GM23338 (cell line): ENCODE measurements at regions not wholly inside any gene's neighbourhood (a gene's known extent, or its start where the extent isn't known, plus 50 kb on each side); places are given as distances from the start of the nearest gene placed in this dataset.

Experiments
- ATAC-seq: fragments of 200-7000 bp; cut with Tn5 transposase; 3 replicates; pipeline ENCODE4 v1.9.1; 2020
- DNase-seq: peaks from one replicate; pipeline ENCODE4 v3.0.0-alpha.2; 2015; ENCODE audit warnings: low spot score
- H2AFZ ChIP-seq: fragments of 200-600 bp; sonication (generic); 2 replicates; pipeline ENCODE4 v1.8.0; 2016; ENCODE audit warnings: antibody characterized with exemption, mild to moderate bottlenecking, moderate library complexity
- H3F3A ChIP-seq: fragments of 200-600 bp; sonication (generic); replicated peaks from 2 replicates; pipeline ENCODE4 v1.8.0; 2017; ENCODE audit warnings: antibody characterized with exemption, mixed run types, low read depth
- H3K27ac ChIP-seq: fragments of 200-600 bp; sonication (generic); 2 replicates; pipeline ENCODE4 v1.6.1; 2016; ENCODE audit warnings: low read depth
- H3K27me3 ChIP-seq: fragments of 200-600 bp; sonication (generic); 2 replicates; pipeline ENCODE4 v1.8.0; 2016; ENCODE audit warnings: mild to moderate bottlenecking, mixed run types, moderate library complexity; ENCODE audit not compliant: insufficient read depth
- H3K36me3 ChIP-seq: fragments of 200-600 bp; sonication (generic); 2 replicates; pipeline ENCODE4 v1.8.0; 2016; ENCODE audit warnings: mild to moderate bottlenecking; ENCODE audit not compliant: insufficient read depth
- H3K4me1 ChIP-seq: fragments of 200-600 bp; sonication (generic); 2 replicates; pipeline ENCODE4 v1.8.0; 2016; ENCODE audit warnings: mild to moderate bottlenecking, moderate library complexity; ENCODE audit not compliant: insufficient read depth
- H3K4me2 ChIP-seq: fragments of 200-600 bp; sonication (generic); 2 replicates; pipeline ENCODE4 v1.7.1; 2017; ENCODE audit warnings: mixed run types
- H3K4me3 ChIP-seq: fragments of 200-600 bp; sonication (generic); 2 replicates; pipeline ENCODE4 v1.6.1; 2016; ENCODE audit warnings: mixed run types
- H3K79me2 ChIP-seq: fragments of 200-600 bp; sonication (generic); replicated peaks from 2 replicates; pipeline ENCODE4 v1.8.0; 2017; ENCODE audit warnings: mild to moderate bottlenecking; ENCODE audit not compliant: insufficient read depth
- H3K9me2 ChIP-seq: fragments of 200-600 bp; sonication (generic); 2 replicates; pipeline ENCODE4 v1.8.0; 2017; ENCODE audit not compliant: insufficient read depth
- H4K20me1 ChIP-seq: fragments of 200-600 bp; sonication (generic); replicated peaks from 2 replicates; pipeline ENCODE4 v1.8.0; 2017; ENCODE audit warnings: mild to moderate bottlenecking; ENCODE audit not compliant: insufficient read depth
- H3K27ac Mint-ChIP-seq: 2 replicates; pipeline ENCODE4 v1.8.0; 2020; ENCODE audit warnings: inconsistent platforms, mild to moderate bottlenecking, moderate library complexity, mixed read lengths
- H3K27me3 Mint-ChIP-seq: 3 replicates; pipeline ENCODE4 v1.8.0; 2022; ENCODE audit warnings: low read depth, mild to moderate bottlenecking, moderate library complexity, mixed read lengths, inconsistent platforms; ENCODE audit not compliant: insufficient read depth, poor library complexity
- H3K36me3 Mint-ChIP-seq: 3 replicates; pipeline ENCODE4 v1.8.0; 2021; ENCODE audit warnings: low read depth, mild to moderate bottlenecking, inconsistent platforms, moderate library complexity, mixed read lengths
- H3K4me1 Mint-ChIP-seq: 3 replicates; pipeline ENCODE4 v1.8.0; 2020; ENCODE audit warnings: mild to moderate bottlenecking, inconsistent platforms, mixed read lengths
- H3K4me3 Mint-ChIP-seq: 3 replicates; pipeline ENCODE4 v1.8.0; 2021; ENCODE audit warnings: moderate library complexity, mild to moderate bottlenecking, inconsistent platforms, mixed read lengths
- H3K9me3 Mint-ChIP-seq: 3 replicates; pipeline ENCODE4 v1.8.0; 2020; ENCODE audit warnings: moderate library complexity, mild to moderate bottlenecking, inconsistent platforms, mixed read lengths
- CREB1 ChIP-seq: fragments of 250-450 bp; sonication (Bioruptor Pico); IDR thresholded peaks from 2 replicates; pipeline ENCODE4 v1.5.0; 2020; ENCODE audit warnings: low read depth, mild to moderate bottlenecking, moderate library complexity
- EZH2 ChIP-seq: fragments of 200-600 bp; sonication (generic); IDR thresholded peaks from one replicate; pipeline ENCODE4 v1.8.0; 2017; ENCODE audit warnings: antibody characterized with exemption, mild to moderate bottlenecking, low read depth; ENCODE audit not compliant: unreplicated experiment
- EZH2phosphoT487 ChIP-seq: fragments of 200-600 bp; sonication (generic); IDR thresholded peaks from one replicate; pipeline ENCODE4 v1.8.1; 2018; ENCODE audit warnings: antibody characterized with exemption; ENCODE audit not compliant: unreplicated experiment
- JUNB ChIP-seq: IDR thresholded peaks from one replicate; pipeline ENCODE4 v1.6.1; 2016; ENCODE audit warnings: antibody characterized with exemption; ENCODE audit not compliant: unreplicated experiment
- POLR2AphosphoS5 ChIP-seq: IDR thresholded peaks from 2 replicates; pipeline ENCODE4 v1.6.1; 2016; ENCODE audit warnings: antibody characterized with exemption, low read depth
- TF ChIP-seq, protein P1 (sequence below): IDR thresholded peaks from one replicate; pipeline ENCODE4 v1.6.1; 2018; ENCODE audit warnings: antibody characterized with exemption; ENCODE audit not compliant: unreplicated experiment
- TF ChIP-seq, protein P2 (sequence below): fragments of 250-450 bp; sonication (Bioruptor Pico); IDR thresholded peaks from 2 replicates; pipeline ENCODE4 v1.5.0; 2020; ENCODE audit warnings: mild to moderate bottlenecking, moderate library complexity
- TF ChIP-seq, protein P3 (sequence below), 2 experiments: fragments of 200-600 bp in 1 of 2; sonication (generic) in 1 of 2; conservative IDR thresholded peaks; 2 replicates each; pipeline versions ENCODE4 v1.5.1 to v1.6.1; 2016 to 2017; ENCODE audit warnings: antibody characterized with exemption in 2 of 2, low read depth in 2 of 2, mild to moderate bottlenecking in 2 of 2, moderate library complexity in 1 of 2

DNA sequence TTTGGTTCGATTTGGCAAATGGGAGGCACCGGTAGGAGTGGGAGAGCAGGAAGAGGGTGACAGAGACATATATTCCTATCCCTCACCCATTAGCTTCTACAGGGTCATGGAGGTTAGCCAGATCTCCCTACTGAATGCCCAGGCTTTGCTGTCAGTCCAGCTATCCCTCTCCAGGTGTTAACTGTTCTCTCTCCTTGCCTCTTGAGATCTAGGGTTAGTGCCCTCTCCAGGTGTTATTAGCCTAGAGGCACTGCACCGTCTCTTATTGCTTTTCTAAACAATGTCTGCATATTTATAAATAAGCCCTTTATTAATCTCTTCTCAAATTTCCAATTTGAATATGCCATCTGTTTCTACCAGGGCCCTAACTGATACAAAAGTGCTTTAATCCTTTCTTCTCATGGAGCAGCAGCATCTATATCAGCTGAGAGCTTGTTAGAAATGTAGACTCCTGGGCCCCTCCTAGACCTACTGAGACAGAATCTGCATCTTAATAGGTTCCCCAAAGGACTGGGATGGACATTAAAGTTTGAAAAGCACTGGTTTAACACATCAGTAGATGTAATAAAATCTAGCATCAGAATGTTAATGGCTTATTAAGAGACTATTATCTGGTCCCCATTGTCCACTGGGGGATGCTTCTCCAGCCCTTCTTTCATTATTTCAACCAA is 322.5 kb upstream of the SLC24A2 start (continued):
- no peak for TF ChIP-seq CREB1
- TF ChIP-seq, protein P1, sequence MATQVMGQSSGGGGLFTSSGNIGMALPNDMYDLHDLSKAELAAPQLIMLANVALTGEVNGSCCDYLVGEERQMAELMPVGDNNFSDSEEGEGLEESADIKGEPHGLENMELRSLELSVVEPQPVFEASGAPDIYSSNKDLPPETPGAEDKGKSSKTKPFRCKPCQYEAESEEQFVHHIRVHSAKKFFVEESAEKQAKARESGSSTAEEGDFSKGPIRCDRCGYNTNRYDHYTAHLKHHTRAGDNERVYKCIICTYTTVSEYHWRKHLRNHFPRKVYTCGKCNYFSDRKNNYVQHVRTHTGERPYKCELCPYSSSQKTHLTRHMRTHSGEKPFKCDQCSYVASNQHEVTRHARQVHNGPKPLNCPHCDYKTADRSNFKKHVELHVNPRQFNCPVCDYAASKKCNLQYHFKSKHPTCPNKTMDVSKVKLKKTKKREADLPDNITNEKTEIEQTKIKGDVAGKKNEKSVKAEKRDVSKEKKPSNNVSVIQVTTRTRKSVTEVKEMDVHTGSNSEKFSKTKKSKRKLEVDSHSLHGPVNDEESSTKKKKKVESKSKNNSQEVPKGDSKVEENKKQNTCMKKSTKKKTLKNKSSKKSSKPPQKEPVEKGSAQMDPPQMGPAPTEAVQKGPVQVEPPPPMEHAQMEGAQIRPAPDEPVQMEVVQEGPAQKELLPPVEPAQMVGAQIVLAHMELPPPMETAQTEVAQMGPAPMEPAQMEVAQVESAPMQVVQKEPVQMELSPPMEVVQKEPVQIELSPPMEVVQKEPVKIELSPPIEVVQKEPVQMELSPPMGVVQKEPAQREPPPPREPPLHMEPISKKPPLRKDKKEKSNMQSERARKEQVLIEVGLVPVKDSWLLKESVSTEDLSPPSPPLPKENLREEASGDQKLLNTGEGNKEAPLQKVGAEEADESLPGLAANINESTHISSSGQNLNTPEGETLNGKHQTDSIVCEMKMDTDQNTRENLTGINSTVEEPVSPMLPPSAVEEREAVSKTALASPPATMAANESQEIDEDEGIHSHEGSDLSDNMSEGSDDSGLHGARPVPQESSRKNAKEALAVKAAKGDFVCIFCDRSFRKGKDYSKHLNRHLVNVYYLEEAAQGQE: no peak

DNA sequence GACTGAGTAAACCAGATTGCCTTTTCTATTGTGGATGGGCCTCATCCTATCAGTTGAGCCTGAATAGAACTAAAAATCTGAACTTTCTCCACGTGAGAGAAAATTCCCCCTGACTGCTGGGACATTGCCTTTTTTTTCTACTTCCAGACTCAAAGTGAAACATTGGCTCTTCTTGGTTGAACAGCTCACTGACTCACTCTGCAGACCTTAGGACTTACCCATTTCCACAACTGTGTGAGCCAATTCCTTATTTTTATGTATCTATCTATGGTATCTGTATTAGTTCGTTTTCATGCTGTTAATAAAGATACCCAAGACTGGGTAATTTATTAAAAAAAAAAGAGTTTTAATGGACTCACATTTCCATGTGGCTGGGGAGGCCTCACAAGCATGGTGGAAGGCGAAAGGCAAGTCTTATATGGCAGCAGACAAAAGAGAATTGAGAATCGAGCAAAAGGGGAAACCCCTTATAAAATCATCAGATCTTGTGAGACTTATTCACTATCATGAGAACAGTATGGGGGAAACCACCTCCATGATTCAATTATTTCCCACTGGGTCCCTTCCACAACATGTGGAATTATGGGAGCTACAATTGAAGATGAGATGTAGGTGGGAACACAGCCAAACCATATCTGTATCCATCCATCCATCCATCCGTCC is 306.7 kb upstream of the SLC24A2 start:
- no peaks in the 10 kb centered on the region for H3F3A ChIP-seq
- ATAC-seq: no peak
- H3K4me1 Mint-ChIP-seq: no peaks in the 10 kb centered on the region
- H3K27me3 Mint-ChIP-seq: no peaks in the 10 kb centered on the region
- no peaks in the 10 kb centered on the region for H3K36me3 Mint-ChIP-seq
- H3K36me3 ChIP-seq: no peaks in the 10 kb centered on the region
- H3K9me2 ChIP-seq: no peaks in the 10 kb centered on the region
- no peak overlapping the region for H3K4me3 ChIP-seq
- H3K4me2 ChIP-seq: no peak overlapping the region
- H4K20me1 ChIP-seq: no peaks in the 10 kb centered on the region
- no peak for DNase-seq
- H2AFZ ChIP-seq: no peak overlapping the region
- H3K79me2 ChIP-seq: no peaks in the 10 kb centered on the region
- no peak overlapping the region for H3K27ac ChIP-seq
- H3K27ac Mint-ChIP-seq: no peak overlapping the region
- H3K27me3 ChIP-seq: no peaks in the 10 kb centered on the region
- H3K9me3 Mint-ChIP-seq: no peaks in the 10 kb centered on the region
- no peaks in the 10 kb centered on the region for H3K4me1 ChIP-seq
- H3K4me3 Mint-ChIP-seq: no peak overlapping the region
- TF ChIP-seq JUNB: no peak
- no peak for TF ChIP-seq POLR2AphosphoS5
- TF ChIP-seq EZH2: no peak
- TF ChIP-seq EZH2phosphoT487: no peak
- TF ChIP-seq, protein P2, sequence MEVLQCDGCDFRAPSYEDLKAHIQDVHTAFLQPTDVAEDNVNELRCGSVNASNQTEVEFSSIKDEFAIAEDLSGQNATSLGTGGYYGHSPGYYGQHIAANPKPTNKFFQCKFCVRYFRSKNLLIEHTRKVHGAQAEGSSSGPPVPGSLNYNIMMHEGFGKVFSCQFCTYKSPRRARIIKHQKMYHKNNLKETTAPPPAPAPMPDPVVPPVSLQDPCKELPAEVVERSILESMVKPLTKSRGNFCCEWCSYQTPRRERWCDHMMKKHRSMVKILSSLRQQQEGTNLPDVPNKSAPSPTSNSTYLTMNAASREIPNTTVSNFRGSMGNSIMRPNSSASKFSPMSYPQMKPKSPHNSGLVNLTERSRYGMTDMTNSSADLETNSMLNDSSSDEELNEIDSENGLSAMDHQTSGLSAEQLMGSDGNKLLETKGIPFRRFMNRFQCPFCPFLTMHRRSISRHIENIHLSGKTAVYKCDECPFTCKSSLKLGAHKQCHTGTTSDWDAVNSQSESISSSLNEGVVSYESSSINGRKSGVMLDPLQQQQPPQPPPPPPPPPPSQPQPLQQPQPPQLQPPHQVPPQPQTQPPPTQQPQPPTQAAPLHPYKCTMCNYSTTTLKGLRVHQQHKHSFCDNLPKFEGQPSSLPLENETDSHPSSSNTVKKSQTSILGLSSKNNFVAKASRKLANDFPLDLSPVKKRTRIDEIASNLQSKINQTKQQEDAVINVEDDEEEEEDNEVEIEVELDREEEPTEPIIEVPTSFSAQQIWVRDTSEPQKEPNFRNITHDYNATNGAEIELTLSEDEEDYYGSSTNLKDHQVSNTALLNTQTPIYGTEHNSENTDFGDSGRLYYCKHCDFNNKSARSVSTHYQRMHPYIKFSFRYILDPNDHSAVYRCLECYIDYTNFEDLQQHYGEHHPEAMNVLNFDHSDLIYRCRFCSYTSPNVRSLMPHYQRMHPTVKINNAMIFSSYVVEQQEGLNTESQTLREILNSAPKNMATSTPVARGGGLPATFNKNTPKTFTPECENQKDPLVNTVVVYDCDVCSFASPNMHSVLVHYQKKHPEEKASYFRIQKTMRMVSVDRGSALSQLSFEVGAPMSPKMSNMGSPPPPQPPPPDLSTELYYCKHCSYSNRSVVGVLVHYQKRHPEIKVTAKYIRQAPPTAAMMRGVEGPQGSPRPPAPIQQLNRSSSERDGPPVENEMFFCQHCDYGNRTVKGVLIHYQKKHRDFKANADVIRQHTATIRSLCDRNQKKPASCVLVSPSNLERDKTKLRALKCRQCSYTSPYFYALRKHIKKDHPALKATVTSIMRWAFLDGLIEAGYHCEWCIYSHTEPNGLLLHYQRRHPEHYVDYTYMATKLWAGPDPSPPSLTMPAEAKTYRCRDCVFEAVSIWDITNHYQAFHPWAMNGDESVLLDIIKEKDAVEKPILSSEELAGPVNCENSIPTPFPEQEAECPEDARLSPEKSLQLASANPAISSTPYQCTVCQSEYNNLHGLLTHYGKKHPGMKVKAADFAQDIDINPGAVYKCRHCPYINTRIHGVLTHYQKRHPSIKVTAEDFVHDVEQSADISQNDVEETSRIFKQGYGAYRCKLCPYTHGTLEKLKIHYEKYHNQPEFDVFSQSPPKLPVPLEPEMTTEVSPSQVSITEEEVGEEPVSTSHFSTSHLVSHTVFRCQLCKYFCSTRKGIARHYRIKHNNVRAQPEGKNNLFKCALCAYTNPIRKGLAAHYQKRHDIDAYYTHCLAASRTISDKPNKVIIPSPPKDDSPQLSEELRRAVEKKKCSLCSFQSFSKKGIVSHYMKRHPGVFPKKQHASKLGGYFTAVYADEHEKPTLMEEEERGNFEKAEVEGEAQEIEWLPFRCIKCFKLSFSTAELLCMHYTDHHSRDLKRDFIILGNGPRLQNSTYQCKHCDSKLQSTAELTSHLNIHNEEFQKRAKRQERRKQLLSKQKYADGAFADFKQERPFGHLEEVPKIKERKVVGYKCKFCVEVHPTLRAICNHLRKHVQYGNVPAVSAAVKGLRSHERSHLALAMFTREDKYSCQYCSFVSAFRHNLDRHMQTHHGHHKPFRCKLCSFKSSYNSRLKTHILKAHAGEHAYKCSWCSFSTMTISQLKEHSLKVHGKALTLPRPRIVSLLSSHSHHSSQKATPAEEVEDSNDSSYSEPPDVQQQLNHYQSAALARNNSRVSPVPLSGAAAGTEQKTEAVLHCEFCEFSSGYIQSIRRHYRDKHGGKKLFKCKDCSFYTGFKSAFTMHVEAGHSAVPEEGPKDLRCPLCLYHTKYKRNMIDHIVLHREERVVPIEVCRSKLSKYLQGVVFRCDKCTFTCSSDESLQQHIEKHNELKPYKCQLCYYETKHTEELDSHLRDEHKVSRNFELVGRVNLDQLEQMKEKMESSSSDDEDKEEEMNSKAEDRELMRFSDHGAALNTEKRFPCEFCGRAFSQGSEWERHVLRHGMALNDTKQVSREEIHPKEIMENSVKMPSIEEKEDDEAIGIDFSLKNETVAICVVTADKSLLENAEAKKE (CRISPR knock-in tag): no peak
- TF ChIP-seq, protein P1: no peak
- TF ChIP-seq, protein P3, sequence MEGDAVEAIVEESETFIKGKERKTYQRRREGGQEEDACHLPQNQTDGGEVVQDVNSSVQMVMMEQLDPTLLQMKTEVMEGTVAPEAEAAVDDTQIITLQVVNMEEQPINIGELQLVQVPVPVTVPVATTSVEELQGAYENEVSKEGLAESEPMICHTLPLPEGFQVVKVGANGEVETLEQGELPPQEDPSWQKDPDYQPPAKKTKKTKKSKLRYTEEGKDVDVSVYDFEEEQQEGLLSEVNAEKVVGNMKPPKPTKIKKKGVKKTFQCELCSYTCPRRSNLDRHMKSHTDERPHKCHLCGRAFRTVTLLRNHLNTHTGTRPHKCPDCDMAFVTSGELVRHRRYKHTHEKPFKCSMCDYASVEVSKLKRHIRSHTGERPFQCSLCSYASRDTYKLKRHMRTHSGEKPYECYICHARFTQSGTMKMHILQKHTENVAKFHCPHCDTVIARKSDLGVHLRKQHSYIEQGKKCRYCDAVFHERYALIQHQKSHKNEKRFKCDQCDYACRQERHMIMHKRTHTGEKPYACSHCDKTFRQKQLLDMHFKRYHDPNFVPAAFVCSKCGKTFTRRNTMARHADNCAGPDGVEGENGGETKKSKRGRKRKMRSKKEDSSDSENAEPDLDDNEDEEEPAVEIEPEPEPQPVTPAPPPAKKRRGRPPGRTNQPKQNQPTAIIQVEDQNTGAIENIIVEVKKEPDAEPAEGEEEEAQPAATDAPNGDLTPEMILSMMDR (conservative IDR thresholded peaks at IDR 0.05; ENCODE audit: low read depth in 2 of 2): no peak
